ENCODE measurements at regions not wholly inside any gene's neighbourhood (a gene's known extent, or its start where the extent isn't known, plus 50 kb on each side); places are given as distances from the start of the nearest gene placed in this dataset.

DNA sequence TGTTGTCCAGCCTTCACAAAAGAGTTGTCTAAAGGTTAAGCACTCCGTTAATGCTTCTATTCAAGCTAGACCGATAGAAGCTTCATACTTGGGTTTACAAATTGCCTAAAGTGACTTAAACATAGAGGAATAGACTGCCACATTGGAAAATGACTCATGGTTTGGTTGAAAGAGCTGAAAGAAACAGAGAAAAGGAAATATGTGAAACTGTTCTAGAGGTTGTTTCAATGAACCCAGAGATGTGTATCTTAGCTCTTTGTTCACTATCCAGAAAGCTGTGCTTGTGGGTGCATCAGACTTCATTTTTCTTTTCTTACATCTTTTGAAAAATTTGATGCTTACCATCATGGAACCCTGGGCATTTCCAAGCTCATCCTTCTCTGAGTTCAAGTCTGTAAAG is 736.2 kb downstream of the INHBA start (continued):
- TF ChIP-seq NANOG (IDR thresholded peaks at IDR 0.05; ENCODE audit: borderline replicate concordance) (no peak), EZH2phosphoT487 (IDR thresholded peaks at IDR 0.05; ENCODE audit: unreplicated experiment) (no peak), STAT1 (IDR thresholded peaks at IDR 0.05; ENCODE audit: unreplicated experiment) (no peak)
- TF ChIP-seq, protein P1, sequence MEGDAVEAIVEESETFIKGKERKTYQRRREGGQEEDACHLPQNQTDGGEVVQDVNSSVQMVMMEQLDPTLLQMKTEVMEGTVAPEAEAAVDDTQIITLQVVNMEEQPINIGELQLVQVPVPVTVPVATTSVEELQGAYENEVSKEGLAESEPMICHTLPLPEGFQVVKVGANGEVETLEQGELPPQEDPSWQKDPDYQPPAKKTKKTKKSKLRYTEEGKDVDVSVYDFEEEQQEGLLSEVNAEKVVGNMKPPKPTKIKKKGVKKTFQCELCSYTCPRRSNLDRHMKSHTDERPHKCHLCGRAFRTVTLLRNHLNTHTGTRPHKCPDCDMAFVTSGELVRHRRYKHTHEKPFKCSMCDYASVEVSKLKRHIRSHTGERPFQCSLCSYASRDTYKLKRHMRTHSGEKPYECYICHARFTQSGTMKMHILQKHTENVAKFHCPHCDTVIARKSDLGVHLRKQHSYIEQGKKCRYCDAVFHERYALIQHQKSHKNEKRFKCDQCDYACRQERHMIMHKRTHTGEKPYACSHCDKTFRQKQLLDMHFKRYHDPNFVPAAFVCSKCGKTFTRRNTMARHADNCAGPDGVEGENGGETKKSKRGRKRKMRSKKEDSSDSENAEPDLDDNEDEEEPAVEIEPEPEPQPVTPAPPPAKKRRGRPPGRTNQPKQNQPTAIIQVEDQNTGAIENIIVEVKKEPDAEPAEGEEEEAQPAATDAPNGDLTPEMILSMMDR (conservative IDR thresholded peaks at IDR 0.05; ENCODE audit: low read depth in 2 of 2): no peak
- TF ChIP-seq, protein P2, sequence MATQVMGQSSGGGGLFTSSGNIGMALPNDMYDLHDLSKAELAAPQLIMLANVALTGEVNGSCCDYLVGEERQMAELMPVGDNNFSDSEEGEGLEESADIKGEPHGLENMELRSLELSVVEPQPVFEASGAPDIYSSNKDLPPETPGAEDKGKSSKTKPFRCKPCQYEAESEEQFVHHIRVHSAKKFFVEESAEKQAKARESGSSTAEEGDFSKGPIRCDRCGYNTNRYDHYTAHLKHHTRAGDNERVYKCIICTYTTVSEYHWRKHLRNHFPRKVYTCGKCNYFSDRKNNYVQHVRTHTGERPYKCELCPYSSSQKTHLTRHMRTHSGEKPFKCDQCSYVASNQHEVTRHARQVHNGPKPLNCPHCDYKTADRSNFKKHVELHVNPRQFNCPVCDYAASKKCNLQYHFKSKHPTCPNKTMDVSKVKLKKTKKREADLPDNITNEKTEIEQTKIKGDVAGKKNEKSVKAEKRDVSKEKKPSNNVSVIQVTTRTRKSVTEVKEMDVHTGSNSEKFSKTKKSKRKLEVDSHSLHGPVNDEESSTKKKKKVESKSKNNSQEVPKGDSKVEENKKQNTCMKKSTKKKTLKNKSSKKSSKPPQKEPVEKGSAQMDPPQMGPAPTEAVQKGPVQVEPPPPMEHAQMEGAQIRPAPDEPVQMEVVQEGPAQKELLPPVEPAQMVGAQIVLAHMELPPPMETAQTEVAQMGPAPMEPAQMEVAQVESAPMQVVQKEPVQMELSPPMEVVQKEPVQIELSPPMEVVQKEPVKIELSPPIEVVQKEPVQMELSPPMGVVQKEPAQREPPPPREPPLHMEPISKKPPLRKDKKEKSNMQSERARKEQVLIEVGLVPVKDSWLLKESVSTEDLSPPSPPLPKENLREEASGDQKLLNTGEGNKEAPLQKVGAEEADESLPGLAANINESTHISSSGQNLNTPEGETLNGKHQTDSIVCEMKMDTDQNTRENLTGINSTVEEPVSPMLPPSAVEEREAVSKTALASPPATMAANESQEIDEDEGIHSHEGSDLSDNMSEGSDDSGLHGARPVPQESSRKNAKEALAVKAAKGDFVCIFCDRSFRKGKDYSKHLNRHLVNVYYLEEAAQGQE (IDR thresholded peaks at IDR 0.05; ENCODE audit: unreplicated experiment): no peak
- TF ChIP-seq, protein P3, sequence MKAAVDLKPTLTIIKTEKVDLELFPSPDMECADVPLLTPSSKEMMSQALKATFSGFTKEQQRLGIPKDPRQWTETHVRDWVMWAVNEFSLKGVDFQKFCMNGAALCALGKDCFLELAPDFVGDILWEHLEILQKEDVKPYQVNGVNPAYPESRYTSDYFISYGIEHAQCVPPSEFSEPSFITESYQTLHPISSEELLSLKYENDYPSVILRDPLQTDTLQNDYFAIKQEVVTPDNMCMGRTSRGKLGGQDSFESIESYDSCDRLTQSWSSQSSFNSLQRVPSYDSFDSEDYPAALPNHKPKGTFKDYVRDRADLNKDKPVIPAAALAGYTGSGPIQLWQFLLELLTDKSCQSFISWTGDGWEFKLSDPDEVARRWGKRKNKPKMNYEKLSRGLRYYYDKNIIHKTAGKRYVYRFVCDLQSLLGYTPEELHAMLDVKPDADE (IDR thresholded peaks at IDR 0.05): no peak

DNA sequence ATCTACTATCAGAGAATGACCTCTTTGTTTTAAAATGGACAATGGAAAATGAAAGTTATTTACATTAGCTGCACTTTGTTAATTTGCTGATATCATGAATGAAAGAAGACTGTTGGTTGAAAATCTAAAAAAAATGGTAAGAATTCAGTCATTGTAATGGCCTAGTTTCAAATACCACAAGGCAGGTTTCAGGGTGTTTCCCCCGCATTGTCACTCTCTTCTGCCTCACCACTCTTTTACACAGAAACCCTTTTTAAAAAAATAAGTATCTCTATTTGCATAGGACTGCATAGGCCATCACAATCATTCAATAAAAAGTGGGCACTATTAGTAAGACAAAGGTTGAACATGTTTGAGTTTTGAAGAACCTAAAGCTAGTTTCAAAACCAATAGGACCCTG is 737.1 kb downstream of the INHBA start:
- Histone ChIP-seq H3K4me2 (no peak overlapping the region), H3K36me3 (ENCODE audit: insufficient read depth) (no peaks in the 10 kb centered on the region), H4K20me1 (replicated peaks; ENCODE audit: insufficient read depth) (no peaks in the 10 kb centered on the region), H3K27ac (ENCODE audit: low read depth) (no peak overlapping the region), H3K4me1 (ENCODE audit: insufficient read depth) (no peaks in the 10 kb centered on the region), H3K9me2 (ENCODE audit: insufficient read depth) (peaks cover 18% of the 10 kb centered on the region; the same call in 1 of the 2 replicates), H3K27me3 (ENCODE audit: insufficient read depth) (no peaks in the 10 kb centered on the region), H2AFZ (no peak overlapping the region), H3K79me2 (replicated peaks; ENCODE audit: insufficient read depth) (no peaks in the 10 kb centered on the region), H3F3A (replicated peaks; ENCODE audit: low read depth) (no peaks in the 10 kb centered on the region), H3K4me3 (no peak overlapping the region)
- no peaks in the 10 kb centered on the region for H3K36me3 Mint-ChIP-seq (ENCODE audit: low read depth)
- no peak overlapping the region for H3K4me3 Mint-ChIP-seq
- H3K27me3 Mint-ChIP-seq (ENCODE audit: insufficient read depth, low read depth, poor library complexity): no peaks in the 10 kb centered on the region
- DNase-seq (ENCODE audit: low spot score) (no peak), ATAC-seq (no peak)
- H3K4me1 Mint-ChIP-seq: no peaks in the 10 kb centered on the region
- TF ChIP-seq, protein P3 (IDR thresholded peaks at IDR 0.05): no peak
- no peak overlapping the region for H3K27ac Mint-ChIP-seq
- H3K9me3 Mint-ChIP-seq: peaks cover 4% of the 10 kb centered on the region; the same call in 1 of the 3 replicates

All from GM23338 (cell line).